ENCODE measurements at regions not wholly inside any gene's neighbourhood (a gene's known extent, or its start where the extent isn't known, plus 50 kb on each side); places are given as distances from the start of the nearest gene placed in this dataset.

- no peak for DNase-seq (ENCODE audit: low spot score)
- in situ Hi-C loops (cut with HindIII; ENCODE audit: low sequenced_read_pairs): no loop called here
Observed at GRCh38 chr4:13833171-13833804, 205.8 kb upstream of the BOD1L1 start.

GRCh38 chr4:13836946-13837912 is 209.7 kb upstream of the BOD1L1 start:
- no peak for DNase-seq (ENCODE audit: low spot score)
- in situ Hi-C loops (cut with HindIII; ENCODE audit: low sequenced_read_pairs): no loop called here

GRCh38 chr4:13840502-13841190 is 213.1 kb upstream of the BOD1L1 start:
- DNase-seq (ENCODE audit: low spot score): no peak
- in situ Hi-C loops (cut with HindIII; ENCODE audit: low sequenced_read_pairs): no loop called here

- DNase-seq (ENCODE audit: low spot score): no peak
- in situ Hi-C loops (cut with HindIII; ENCODE audit: low sequenced_read_pairs): no loop called here
Observed at GRCh38 chr4:13844740-13845139, 217.2 kb upstream of the BOD1L1 start.

GRCh38 chr4:13849778-13850177 is 222.3 kb upstream of the BOD1L1 start:
- in situ Hi-C loops (cut with HindIII; ENCODE audit: low sequenced_read_pairs): no loop called here

GRCh38 chr4:13851085-13851940 is 223.8 kb upstream of the BOD1L1 start:
- in situ Hi-C loops (cut with HindIII; ENCODE audit: low sequenced_read_pairs): no loop called here
- DNase-seq (ENCODE audit: low spot score): no peak

More at GRCh38 chr4:13849778-13850177, 222.3 kb upstream of the BOD1L1 start:
- DNase-seq (ENCODE audit: low spot score): no peak

- no peak for DNase-seq (ENCODE audit: low spot score)
- in situ Hi-C loops (cut with HindIII; ENCODE audit: low sequenced_read_pairs): no loop called here
Observed at GRCh38 chr4:13852411-13852810, 224.9 kb upstream of the BOD1L1 start.

GRCh38 chr4:13856387-13856786 is 228.9 kb upstream of the BOD1L1 start:
- in situ Hi-C loops (cut with HindIII; ENCODE audit: low sequenced_read_pairs): no loop called here
- DNase-seq (ENCODE audit: low spot score): no peak

GRCh38 chr4:13857397-13857796 is 229.9 kb upstream of the BOD1L1 start:
- in situ Hi-C loops (cut with HindIII; ENCODE audit: low sequenced_read_pairs): no loop called here
- no peak for DNase-seq (ENCODE audit: low spot score)

- in situ Hi-C loops (cut with HindIII; ENCODE audit: low sequenced_read_pairs): no loop called here
- no peak for DNase-seq (ENCODE audit: low spot score)
Observed at GRCh38 chr4:13857800-13858199, 230.3 kb upstream of the BOD1L1 start.

- in situ Hi-C loops (cut with HindIII; ENCODE audit: low sequenced_read_pairs): no loop called here
Observed at GRCh38 chr4:13859423-13859822, 231.9 kb upstream of the BOD1L1 start.

GRCh38 chr4:13860126-13860525 is 232.6 kb upstream of the BOD1L1 start:
- DNase-seq (ENCODE audit: low spot score): no peak
- in situ Hi-C loops (cut with HindIII; ENCODE audit: low sequenced_read_pairs): no loop called here

More at GRCh38 chr4:13859423-13859822, 231.9 kb upstream of the BOD1L1 start:
- no peak for DNase-seq (ENCODE audit: low spot score)

- no peak for DNase-seq (ENCODE audit: low spot score)
- in situ Hi-C loops (cut with HindIII; ENCODE audit: low sequenced_read_pairs): no loop called here
Observed at GRCh38 chr4:13865871-13866669, 238.5 kb upstream of the BOD1L1 start.

GRCh38 chr4:13866881-13867280 is 239.4 kb upstream of the BOD1L1 start:
- in situ Hi-C loops (cut with HindIII; ENCODE audit: low sequenced_read_pairs): no loop called here
- DNase-seq (ENCODE audit: low spot score): no peak

GRCh38 chr4:13872155-13872554 is 244.6 kb upstream of the BOD1L1 start:
- DNase-seq (ENCODE audit: low spot score): no peak
- in situ Hi-C loops (cut with HindIII; ENCODE audit: low sequenced_read_pairs): no loop called here

GRCh38 chr4:13872955-13873354 is 245.4 kb upstream of the BOD1L1 start:
- DNase-seq (ENCODE audit: low spot score): no peak
- in situ Hi-C loops (cut with HindIII; ENCODE audit: low sequenced_read_pairs): no loop called here

- in situ Hi-C loops (cut with HindIII; ENCODE audit: low sequenced_read_pairs): no loop called here
- DNase-seq (ENCODE audit: low spot score): no peak
Observed at GRCh38 chr4:13875181-13875580, 247.7 kb upstream of the BOD1L1 start.

- DNase-seq (ENCODE audit: low spot score): no peak
- in situ Hi-C loops (cut with HindIII; ENCODE audit: low sequenced_read_pairs): no loop called here
Observed at GRCh38 chr4:13876131-13876530, 248.6 kb upstream of the BOD1L1 start.
